Astrocyte of the cerebellum (primary cell): ENCODE measurements at regions not wholly inside any gene's neighbourhood (a gene's known extent, or its start where the extent isn't known, plus 50 kb on each side); places are given as distances from the start of the nearest gene placed in this dataset.

Source experiments
- DNase-seq: peaks from one replicate; pipeline ENCODE4 v3.0.0-alpha.2; 2011; ENCODE audit warnings: low read depth
- H3K4me3 ChIP-seq: 2 replicates; pipeline ENCODE4 v1.5.1; 2011; ENCODE audit warnings: mild to moderate bottlenecking, low read depth, low read length, moderate library complexity
- CTCF ChIP-seq: IDR thresholded peaks from 2 replicates; pipeline ENCODE4 v1.5.1; 2012; ENCODE audit warnings: low read length, low read depth, moderate library complexity, mild to moderate bottlenecking; ENCODE audit errors: missing control alignments
- in situ Hi-C: cut with HindIII; loops from 2 replicates; pipeline ENCODE4 v1.10.0; 2017; ENCODE audit warnings: low sequenced_read_pairs

GRCh38 chr10:2856598-2856997, 210.8 kb upstream of the PFKP start:
- no peak overlapping the region for H3K4me3 ChIP-seq
- no peak for TF ChIP-seq CTCF
- in situ Hi-C loops = no loop called here
- no peak for DNase-seq

- H3K4me3 ChIP-seq = no peak overlapping the region
- TF ChIP-seq CTCF = no peak
- in situ Hi-C loops = no loop called here
- no peak for DNase-seq
Observed at GRCh38 chr10:2852574-2853323, 214.6 kb upstream of the PFKP start.

GRCh38 chr10:2851566-2851965, 215.8 kb upstream of the PFKP start:
- TF ChIP-seq CTCF = no peak
- in situ Hi-C loops = no loop called here
- no peak for DNase-seq

GRCh38 chr10:2850202-2850601, 217.1 kb upstream of the PFKP start:
- no peak for DNase-seq
- H3K4me3 ChIP-seq = no peak overlapping the region
- in situ Hi-C loops = no loop called here
- TF ChIP-seq CTCF = no peak

More at GRCh38 chr10:2851566-2851965, 215.8 kb upstream of the PFKP start:
- H3K4me3 ChIP-seq = no peak overlapping the region

- no peak for DNase-seq
- in situ Hi-C loops = no loop called here
- no peak for TF ChIP-seq CTCF
- no peak overlapping the region for H3K4me3 ChIP-seq
Observed at GRCh38 chr10:2844925-2845324, 222.4 kb upstream of the PFKP start.

GRCh38 chr10:2839081-2839725, 228.1 kb upstream of the PFKP start:
- TF ChIP-seq CTCF = peak; percentile 34
- in situ Hi-C loops = no loop called here
- DNase-seq = no peak
- no peak overlapping the region for H3K4me3 ChIP-seq
